ENCODE measurements at regions not wholly inside any gene's neighbourhood (a gene's known extent, or its start where the extent isn't known, plus 50 kb on each side); places are given as distances from the start of the nearest gene placed in this dataset.

DNA sequence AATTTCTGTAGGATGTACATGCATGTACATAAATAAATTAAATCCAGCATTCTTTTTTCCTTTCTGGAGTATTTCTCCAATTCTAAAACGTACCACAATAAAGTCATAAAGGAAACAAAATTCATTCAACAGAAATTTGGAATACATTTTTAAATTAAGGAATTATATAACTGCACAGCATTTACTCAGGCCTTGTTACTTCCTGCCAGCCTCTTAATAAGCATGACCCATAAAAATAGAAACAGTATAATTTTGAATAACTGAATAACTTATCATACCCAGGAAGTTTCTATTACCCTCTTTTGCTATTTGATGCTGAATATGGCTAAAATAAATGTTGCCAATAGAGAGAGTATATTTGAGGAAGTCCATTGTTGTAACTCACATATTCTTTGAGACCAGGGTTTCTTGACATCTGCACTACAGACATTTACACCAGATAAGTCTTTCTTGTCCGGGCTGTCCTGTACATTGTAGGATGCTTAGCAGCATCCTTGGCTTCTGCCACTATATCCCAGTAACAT lies 178.2 kb downstream of the KLF12 start:
- TF ChIP-seq, protein P1, sequence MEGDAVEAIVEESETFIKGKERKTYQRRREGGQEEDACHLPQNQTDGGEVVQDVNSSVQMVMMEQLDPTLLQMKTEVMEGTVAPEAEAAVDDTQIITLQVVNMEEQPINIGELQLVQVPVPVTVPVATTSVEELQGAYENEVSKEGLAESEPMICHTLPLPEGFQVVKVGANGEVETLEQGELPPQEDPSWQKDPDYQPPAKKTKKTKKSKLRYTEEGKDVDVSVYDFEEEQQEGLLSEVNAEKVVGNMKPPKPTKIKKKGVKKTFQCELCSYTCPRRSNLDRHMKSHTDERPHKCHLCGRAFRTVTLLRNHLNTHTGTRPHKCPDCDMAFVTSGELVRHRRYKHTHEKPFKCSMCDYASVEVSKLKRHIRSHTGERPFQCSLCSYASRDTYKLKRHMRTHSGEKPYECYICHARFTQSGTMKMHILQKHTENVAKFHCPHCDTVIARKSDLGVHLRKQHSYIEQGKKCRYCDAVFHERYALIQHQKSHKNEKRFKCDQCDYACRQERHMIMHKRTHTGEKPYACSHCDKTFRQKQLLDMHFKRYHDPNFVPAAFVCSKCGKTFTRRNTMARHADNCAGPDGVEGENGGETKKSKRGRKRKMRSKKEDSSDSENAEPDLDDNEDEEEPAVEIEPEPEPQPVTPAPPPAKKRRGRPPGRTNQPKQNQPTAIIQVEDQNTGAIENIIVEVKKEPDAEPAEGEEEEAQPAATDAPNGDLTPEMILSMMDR (IDR thresholded peaks at IDR 0.05) = no peak
- TF ChIP-seq POLR2AphosphoS5 (IDR thresholded peaks at IDR 0.05) (no peak), POLR2A (IDR thresholded peaks at IDR 0.05; ENCODE audit: low read depth) (no peak)

Data from esophagus muscularis mucosa (tissue), 3 donors.